Natural killer cell treated with Interleukin-12 subunit alpha and Interleukin-12 subunit beta and Interleukin-15 and Interleukin-18, amount 100 ng/mL, for 72 hours (primary cell): ENCODE measurements at regions not wholly inside any gene's neighbourhood (a gene's known extent, or its start where the extent isn't known, plus 50 kb on each side); places are given as distances from the start of the nearest gene placed in this dataset.

Experiments used
- ATAC-seq, 2 donors: fragments of 150-1000 bp; cut with Tn5 transposase in 1 of 2; sonication (Bioruptor Pico), chemical (Tn5 transposase) in 1 of 2; 2 replicates each; pipeline ENCODE4 v1.10.0; 2021
- DNase-seq: peaks from one replicate; pipeline ENCODE4 v3.0.0; 2022; ENCODE audit warnings: low spot score
- H3K27ac Mint-ChIP-seq, 2 donors: 1 replicate in 1 of 2; 2 replicates in 1 of 2; pipeline ENCODE4 v1.8.0; 2022; ENCODE audit warnings: mixed read lengths in 2 of 2, mild to moderate bottlenecking in 1 of 2, moderate library complexity in 1 of 2
- H3K27me3 Mint-ChIP-seq, 2 donors: 1 replicate in 1 of 2; 2 replicates in 1 of 2; pipeline ENCODE4 v1.8.0; 2022; ENCODE audit warnings: mixed read lengths in 2 of 2
- H3K36me3 Mint-ChIP-seq: one replicate; pipeline ENCODE4 v1.8.0; 2022; ENCODE audit warnings: mixed read lengths
- H3K4me1 Mint-ChIP-seq, 2 donors: 1 replicate in 1 of 2; 2 replicates in 1 of 2; pipeline ENCODE4 v1.8.0; 2022; ENCODE audit warnings: low read depth in 2 of 2, mixed read lengths in 2 of 2, mild to moderate bottlenecking in 1 of 2
- H3K4me3 Mint-ChIP-seq: one replicate; pipeline ENCODE4 v1.8.0; 2022; ENCODE audit warnings: mixed read lengths
- H3K9me3 Mint-ChIP-seq: 2 replicates; pipeline ENCODE4 v1.8.0; 2022; ENCODE audit warnings: mixed read lengths

- Mint-ChIP-seq H3K9me3 (peaks cover 12% of the 10 kb centered on the region), H3K4me1 (no peaks in the 10 kb centered on the region), H3K27me3 (no peaks in the 10 kb centered on the region), H3K4me3 (no peak overlapping the region), H3K27ac (no peak overlapping the region), H3K36me3 (no peaks in the 10 kb centered on the region)
- DNase-seq (no peak), ATAC-seq (no peak)
These were observed 276.5 kb upstream of the TCF21 start for GRCh38 chr6:133612459-133612858.

GRCh38 chr6:133613211-133613610, 275.7 kb upstream of the TCF21 start:
- H3K4me1 Mint-ChIP-seq = no peaks in the 10 kb centered on the region
- H3K27ac Mint-ChIP-seq = no peak overlapping the region
- H3K9me3 Mint-ChIP-seq = peaks cover 15% of the 10 kb centered on the region
- no peaks in the 10 kb centered on the region for H3K36me3 Mint-ChIP-seq
- H3K27me3 Mint-ChIP-seq = no peaks in the 10 kb centered on the region
- no peak overlapping the region for H3K4me3 Mint-ChIP-seq
- ATAC-seq (no peak), DNase-seq (no peak)

GRCh38 chr6:133621751-133622150, 267.2 kb upstream of the TCF21 start:
- DNase-seq = no peak
- no peak for ATAC-seq
- Mint-ChIP-seq H3K4me1 (no peaks in the 10 kb centered on the region), H3K9me3 (peaks cover 15% of the 10 kb centered on the region), H3K27ac (no peak overlapping the region), H3K27me3 (no peaks in the 10 kb centered on the region), H3K36me3 (no peaks in the 10 kb centered on the region), H3K4me3 (no peak overlapping the region)

- Mint-ChIP-seq H3K27me3 (no peaks in the 10 kb centered on the region), H3K4me3 (no peak overlapping the region), H3K36me3 (no peaks in the 10 kb centered on the region), H3K27ac (no peak overlapping the region), H3K4me1 (no peaks in the 10 kb centered on the region), H3K9me3 (peaks cover 8% of the 10 kb centered on the region)
- no peak for ATAC-seq
- no peak for DNase-seq
These were observed 265.8 kb upstream of the TCF21 start for GRCh38 chr6:133623065-133623464.

GRCh38 chr6:133623621-133624020, 265.3 kb upstream of the TCF21 start:
- no peaks in the 10 kb centered on the region for H3K27me3 Mint-ChIP-seq
- H3K4me3 Mint-ChIP-seq = no peak overlapping the region
- H3K36me3 Mint-ChIP-seq = no peaks in the 10 kb centered on the region
- ATAC-seq (no peak), DNase-seq (no peak)
- H3K9me3 Mint-ChIP-seq = peaks cover 4% of the 10 kb centered on the region
- no peak overlapping the region for H3K27ac Mint-ChIP-seq
- H3K4me1 Mint-ChIP-seq = no peaks in the 10 kb centered on the region

- DNase-seq (no peak), ATAC-seq (no peak)
- no peaks in the 10 kb centered on the region for H3K9me3 Mint-ChIP-seq
- no peaks in the 10 kb centered on the region for H3K36me3 Mint-ChIP-seq
- no peaks in the 10 kb centered on the region for H3K27me3 Mint-ChIP-seq
- H3K4me3 Mint-ChIP-seq = no peak overlapping the region
- H3K27ac Mint-ChIP-seq = no peak overlapping the region
- H3K4me1 Mint-ChIP-seq = no peaks in the 10 kb centered on the region
These were observed 262.7 kb upstream of the TCF21 start for GRCh38 chr6:133626096-133626666.

GRCh38 chr6:133629970-133630369, 258.9 kb upstream of the TCF21 start:
- no peak for DNase-seq
- Mint-ChIP-seq H3K9me3 (no peaks in the 10 kb centered on the region), H3K27me3 (no peaks in the 10 kb centered on the region), H3K4me3 (no peak overlapping the region), H3K27ac (no peak overlapping the region), H3K36me3 (no peaks in the 10 kb centered on the region), H3K4me1 (no peaks in the 10 kb centered on the region)
- ATAC-seq = no peak

- DNase-seq = no peak
- no peaks in the 10 kb centered on the region for H3K9me3 Mint-ChIP-seq
- H3K4me1 Mint-ChIP-seq = no peaks in the 10 kb centered on the region
- no peak overlapping the region for H3K27ac Mint-ChIP-seq
- no peaks in the 10 kb centered on the region for H3K36me3 Mint-ChIP-seq
- no peak overlapping the region for H3K4me3 Mint-ChIP-seq
- ATAC-seq = no peak
- no peaks in the 10 kb centered on the region for H3K27me3 Mint-ChIP-seq
These were observed 258.3 kb upstream of the TCF21 start for GRCh38 chr6:133630651-133631050.

- Mint-ChIP-seq H3K36me3 (no peaks in the 10 kb centered on the region), H3K9me3 (no peaks in the 10 kb centered on the region), H3K4me1 (no peaks in the 10 kb centered on the region), H3K27me3 (no peaks in the 10 kb centered on the region), H3K4me3 (no peak overlapping the region), H3K27ac (no peak overlapping the region)
- ATAC-seq (no peak), DNase-seq (no peak)
These were observed 257.5 kb upstream of the TCF21 start for GRCh38 chr6:133631421-133631820.

GRCh38 chr6:133632206-133632605, 256.7 kb upstream of the TCF21 start:
- ATAC-seq (no peak), DNase-seq (no peak)
- H3K9me3 Mint-ChIP-seq = no peaks in the 10 kb centered on the region
- no peak overlapping the region for H3K4me3 Mint-ChIP-seq
- H3K36me3 Mint-ChIP-seq = no peaks in the 10 kb centered on the region
- H3K27ac Mint-ChIP-seq = no peak overlapping the region
- H3K27me3 Mint-ChIP-seq = no peaks in the 10 kb centered on the region
- H3K4me1 Mint-ChIP-seq = no peaks in the 10 kb centered on the region

- H3K27ac Mint-ChIP-seq = no peak overlapping the region
- no peak overlapping the region for H3K4me3 Mint-ChIP-seq
- H3K36me3 Mint-ChIP-seq = no peaks in the 10 kb centered on the region
- DNase-seq = no peak
- no peak for ATAC-seq
- no peaks in the 10 kb centered on the region for H3K4me1 Mint-ChIP-seq
- no peaks in the 10 kb centered on the region for H3K27me3 Mint-ChIP-seq
- no peaks in the 10 kb centered on the region for H3K9me3 Mint-ChIP-seq
These were observed 256.0 kb upstream of the TCF21 start for GRCh38 chr6:133632906-133633305.

- no peaks in the 10 kb centered on the region for H3K36me3 Mint-ChIP-seq
- no peak for DNase-seq
- no peak overlapping the region for H3K27ac Mint-ChIP-seq
- ATAC-seq = no peak
- H3K27me3 Mint-ChIP-seq = peaks cover 0 to 2% of the 10 kb centered on the region in 2 donors
- H3K9me3 Mint-ChIP-seq = peaks cover 4% of the 10 kb centered on the region
- H3K4me1 Mint-ChIP-seq = no peaks in the 10 kb centered on the region
- H3K4me3 Mint-ChIP-seq = no peak overlapping the region
These were observed 254.4 kb upstream of the TCF21 start for GRCh38 chr6:133634474-133634873.

GRCh38 chr6:133635447-133635846, 253.5 kb upstream of the TCF21 start:
- ATAC-seq = no peak
- H3K4me3 Mint-ChIP-seq = no peak overlapping the region
- H3K9me3 Mint-ChIP-seq = peaks cover 4% of the 10 kb centered on the region
- H3K27ac Mint-ChIP-seq = no peak overlapping the region
- no peaks in the 10 kb centered on the region for H3K4me1 Mint-ChIP-seq
- DNase-seq = no peak
- H3K27me3 Mint-ChIP-seq = peaks cover 0 to 2% of the 10 kb centered on the region in 2 donors
- H3K36me3 Mint-ChIP-seq = no peaks in the 10 kb centered on the region

- no peak overlapping the region for H3K4me3 Mint-ChIP-seq
- no peak for ATAC-seq
- no peak overlapping the region for H3K27ac Mint-ChIP-seq
- DNase-seq = no peak
- peaks cover 0 to 2% of the 10 kb centered on the region in 2 donors for H3K27me3 Mint-ChIP-seq
- H3K4me1 Mint-ChIP-seq = no peaks in the 10 kb centered on the region
- H3K9me3 Mint-ChIP-seq = peaks cover 4% of the 10 kb centered on the region
- no peaks in the 10 kb centered on the region for H3K36me3 Mint-ChIP-seq
These were observed 251.5 kb upstream of the TCF21 start for GRCh38 chr6:133637436-133637835.

GRCh38 chr6:133637874-133638273, 251.0 kb upstream of the TCF21 start:
- DNase-seq = no peak
- peaks cover 0 to 2% of the 10 kb centered on the region in 2 donors for H3K27me3 Mint-ChIP-seq
- peaks cover 4% of the 10 kb centered on the region for H3K9me3 Mint-ChIP-seq
- no peak overlapping the region for H3K4me3 Mint-ChIP-seq
- no peaks in the 10 kb centered on the region for H3K36me3 Mint-ChIP-seq
- no peaks in the 10 kb centered on the region for H3K4me1 Mint-ChIP-seq
- H3K27ac Mint-ChIP-seq = no peak overlapping the region
- no peak for ATAC-seq
